RCC 7860 (cell line): ENCODE measurements at regions not wholly inside any gene's neighbourhood (a gene's known extent, or its start where the extent isn't known, plus 50 kb on each side); places are given as distances from the start of the nearest gene placed in this dataset.

Experiments
- DNase-seq: peaks from one replicate; pipeline ENCODE4 v3.0.0-alpha.2; 2015; ENCODE audit warnings: low spot score
- FAIRE-seq: peaks from 2 replicates; lab custom pipeline; 2012; peaks lifted over from hg19 to GRCh38; lab: Jason Lieb, UNC

DNA sequence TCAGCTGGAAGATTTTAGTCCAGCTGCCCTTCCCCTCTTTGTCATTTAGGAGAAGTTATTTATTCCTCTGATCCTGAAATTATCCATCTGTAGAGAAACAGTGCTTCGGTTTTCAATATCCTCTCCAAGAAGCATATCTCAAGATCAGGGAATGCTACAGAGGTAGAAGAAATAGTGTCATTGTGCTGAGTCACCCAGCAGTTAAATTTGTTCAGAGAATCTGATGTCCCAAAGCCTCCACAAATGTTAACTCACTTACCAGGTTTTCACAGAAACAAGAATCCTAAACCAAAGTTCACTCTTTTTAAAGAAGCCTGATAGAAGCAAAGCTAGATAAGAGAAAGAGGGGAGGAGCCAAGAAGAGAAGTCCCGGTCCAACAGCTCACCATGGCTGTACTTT lies 480.7 kb upstream of the GYPC start:
- no peak for FAIRE-seq
- no peak for DNase-seq

DNA sequence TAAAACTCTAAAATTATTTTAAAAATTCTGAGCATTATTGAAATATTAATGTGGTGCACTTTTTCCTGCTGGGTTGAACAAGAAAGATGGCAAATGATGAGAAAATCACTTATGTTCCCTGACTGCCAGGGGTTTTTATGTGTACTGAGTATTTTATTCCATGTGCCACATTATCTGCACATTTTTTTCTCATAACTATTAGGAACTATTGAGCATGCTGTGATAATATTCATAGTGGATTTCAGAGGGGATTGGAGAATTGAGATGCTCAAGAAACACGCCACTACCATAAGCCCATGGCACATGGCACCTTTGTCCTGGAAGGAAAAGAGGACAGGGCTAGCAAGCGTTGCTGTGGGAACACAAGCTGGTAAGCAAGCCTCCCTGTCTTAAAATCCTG lies 478.5 kb upstream of the GYPC start:
- FAIRE-seq = no peak
- DNase-seq = no peak

DNA sequence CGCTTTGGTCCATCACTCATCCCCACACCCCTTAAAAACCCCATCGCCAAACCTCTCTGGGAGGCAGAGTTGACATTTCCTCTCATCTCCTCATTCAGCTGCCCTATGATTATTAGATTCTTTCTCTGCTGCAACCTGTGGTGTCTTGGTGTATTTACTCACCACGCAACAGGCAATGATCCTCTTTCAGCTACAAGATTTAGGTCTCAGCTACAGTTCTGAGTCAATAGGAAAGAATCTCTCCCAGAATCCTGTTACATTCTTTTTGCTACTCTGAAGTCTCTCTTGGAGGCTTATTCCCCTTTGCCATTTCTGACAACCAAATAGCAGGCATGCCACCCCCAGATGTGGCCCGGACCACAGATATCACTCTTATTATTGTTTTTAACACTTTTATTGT lies 468.3 kb upstream of the GYPC start:
- DNase-seq = no peak
- FAIRE-seq = no peak

DNA sequence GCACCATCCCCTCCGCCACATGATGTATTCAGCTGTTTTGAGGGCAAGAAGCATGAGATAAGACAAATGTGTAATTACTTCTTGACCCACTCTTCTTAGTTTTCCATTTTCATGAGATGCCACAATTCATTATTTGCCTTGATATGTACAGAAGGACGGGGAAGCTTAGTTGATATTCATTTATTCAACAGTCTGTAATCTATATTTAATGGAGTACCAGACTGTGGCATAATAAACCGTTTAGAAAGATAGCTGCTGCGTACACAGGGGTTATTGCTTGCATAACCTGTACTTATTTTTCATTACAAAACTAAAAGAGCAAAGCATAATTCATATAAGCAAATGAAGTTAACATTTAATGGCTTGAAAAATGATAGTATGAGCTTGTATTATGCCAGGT lies 466.4 kb upstream of the GYPC start:
- DNase-seq (no peak), FAIRE-seq (no peak)

DNA sequence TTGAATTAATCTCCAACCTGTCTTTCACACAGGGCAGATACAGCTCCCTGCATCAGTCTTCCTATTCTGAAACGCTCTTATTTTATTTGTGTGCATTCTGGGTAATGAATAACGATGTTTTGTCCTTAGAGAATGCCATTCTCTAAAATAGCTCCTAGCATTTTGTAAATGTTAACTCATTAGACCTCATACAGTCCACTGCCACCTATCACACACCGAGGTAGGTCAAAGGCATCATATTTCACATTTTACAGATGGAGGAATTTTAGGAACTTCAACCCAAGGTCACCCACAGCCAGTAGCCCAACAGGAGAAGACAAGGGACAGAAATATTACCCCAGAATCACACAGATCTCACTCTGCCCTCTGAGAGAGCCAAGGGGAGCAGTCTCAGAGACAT lies 455.4 kb upstream of the GYPC start:
- FAIRE-seq = no peak
- DNase-seq = no peak

DNA sequence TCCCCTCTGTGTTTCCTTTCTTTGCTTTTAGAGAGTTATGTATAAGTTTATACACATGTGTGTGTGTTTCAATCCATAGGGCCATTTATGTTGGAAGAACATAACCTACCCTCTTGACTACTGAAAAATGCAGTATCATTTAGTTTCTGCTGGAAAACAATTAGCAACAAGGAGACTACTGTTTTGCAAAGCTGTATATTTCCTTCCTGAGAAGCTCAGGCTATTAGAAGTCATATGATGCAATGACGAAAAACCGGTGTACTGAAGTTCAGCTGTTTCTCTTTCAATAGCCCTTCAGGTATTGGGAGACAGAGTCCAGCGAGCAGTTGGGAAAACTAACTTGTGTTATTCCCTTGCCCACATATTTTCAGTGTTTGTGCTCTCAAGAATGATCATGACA lies 447.7 kb upstream of the GYPC start:
- FAIRE-seq = no peak
- DNase-seq = no peak

DNA sequence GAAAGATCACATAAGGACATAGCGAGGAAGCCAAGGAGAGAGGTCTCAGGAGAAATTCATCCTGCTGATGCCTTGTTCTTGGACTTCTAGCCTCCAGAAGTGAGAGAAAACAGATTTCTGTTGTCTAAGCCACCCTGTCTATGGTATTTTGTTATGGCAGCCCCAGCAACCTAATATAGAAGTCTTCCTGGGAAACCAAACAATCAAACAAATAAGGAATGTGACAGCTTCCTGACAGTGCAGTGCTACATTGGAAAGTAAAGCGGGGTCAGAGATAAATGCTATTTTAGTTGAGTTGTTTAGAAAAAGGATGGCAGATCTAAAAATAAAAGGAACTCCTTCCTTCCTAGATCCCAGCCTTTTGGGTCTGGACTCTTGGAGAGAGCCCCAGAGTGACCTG lies 443.2 kb upstream of the GYPC start:
- FAIRE-seq (no peak), DNase-seq (no peak)

DNA sequence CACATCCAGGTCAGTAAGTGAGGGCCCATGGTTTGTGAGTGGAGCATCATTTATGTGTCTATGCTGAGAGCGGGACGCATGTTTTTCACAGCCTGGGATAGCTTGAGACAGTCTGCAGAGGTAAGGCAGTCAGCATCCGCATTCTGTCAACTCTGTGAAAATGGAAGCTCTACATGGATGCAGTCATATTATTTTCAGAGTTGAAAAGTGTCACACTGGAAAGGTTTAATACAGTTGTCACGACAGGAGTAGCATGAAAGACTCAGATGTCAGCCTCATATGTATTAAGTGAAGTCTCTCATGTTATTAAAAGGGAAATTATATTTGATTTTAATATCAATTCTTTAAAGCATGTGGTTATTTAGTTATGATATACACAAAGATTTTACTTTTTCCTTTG lies 436.9 kb upstream of the GYPC start:
- FAIRE-seq (no peak), DNase-seq (no peak)

DNA sequence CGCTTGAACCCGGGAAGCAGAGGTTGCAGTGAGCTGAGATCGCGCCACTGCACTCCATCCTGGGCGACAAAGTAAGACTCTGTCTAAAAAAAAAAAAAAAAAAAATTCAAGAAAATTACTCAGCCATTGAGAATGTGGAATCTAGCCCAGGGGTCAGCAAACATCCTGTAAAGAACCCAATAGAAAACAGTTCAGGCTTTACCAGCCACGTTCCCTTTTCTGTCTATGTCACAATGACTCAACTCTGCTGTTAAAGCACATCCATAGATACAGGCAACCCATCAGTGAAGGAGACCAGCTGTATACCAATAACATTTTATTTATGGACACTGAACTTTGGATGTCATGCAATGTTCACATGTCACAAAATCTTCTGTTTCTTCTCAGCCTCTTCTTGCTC lies 435.6 kb upstream of the GYPC start:
- peak; percentile 18 for DNase-seq
- no peak for FAIRE-seq

DNA sequence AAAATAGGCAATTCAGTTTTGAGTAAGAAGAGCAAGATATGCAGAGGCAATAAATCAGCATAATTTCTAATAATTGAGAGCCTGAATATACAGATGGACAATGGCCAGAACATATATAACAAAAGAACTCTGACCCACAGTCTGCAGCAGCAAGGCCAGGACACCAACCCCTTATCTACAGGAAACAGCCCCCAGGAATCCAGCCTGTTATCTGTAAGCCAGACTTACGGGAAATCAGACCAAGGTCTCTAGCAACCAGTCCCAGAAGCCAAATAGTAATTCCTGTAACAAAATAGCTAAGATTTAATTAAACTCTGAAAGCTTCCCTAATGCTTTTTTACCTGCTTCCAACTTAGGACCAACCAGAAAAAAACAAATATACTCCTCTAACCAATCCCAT lies 434.5 kb upstream of the GYPC start:
- FAIRE-seq = no peak
- DNase-seq = no peak

DNA sequence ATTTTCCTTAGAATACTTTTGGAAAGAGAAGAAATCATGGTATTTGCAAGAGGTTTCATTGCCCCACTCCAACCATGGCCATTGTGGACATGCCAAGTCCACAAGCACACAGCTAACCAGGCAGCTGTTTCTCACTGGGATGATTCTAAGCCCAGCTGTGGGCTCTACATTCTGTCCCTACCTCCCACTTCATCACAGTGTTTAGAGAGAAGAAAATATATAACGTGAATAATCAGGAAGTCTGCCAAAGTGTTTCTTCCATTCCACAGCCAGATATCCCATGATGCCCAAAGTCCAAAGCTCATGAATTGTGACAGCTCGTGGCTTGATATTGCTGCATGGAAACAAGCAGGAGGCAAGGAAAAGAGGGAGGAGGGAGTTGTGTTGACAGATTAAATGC lies 433.7 kb upstream of the GYPC start:
- DNase-seq = no peak
- no peak for FAIRE-seq

DNA sequence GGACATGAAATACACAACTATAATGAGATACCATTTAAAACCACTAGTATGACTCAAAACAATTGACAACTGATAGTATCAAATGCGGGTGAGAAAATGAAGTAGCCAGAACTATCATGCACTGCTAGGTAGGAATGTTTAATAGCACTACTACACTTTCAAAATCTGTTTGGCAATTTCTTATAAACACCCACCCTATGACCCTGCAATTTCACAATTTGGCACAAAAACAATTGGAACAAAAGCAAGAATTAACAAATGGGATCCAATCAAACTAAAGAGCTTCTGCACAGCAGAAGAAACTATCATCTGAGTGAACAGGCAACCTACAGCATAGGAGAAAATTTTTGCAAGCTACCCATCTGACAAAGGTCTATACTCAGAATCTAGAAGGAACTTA lies 431.2 kb upstream of the GYPC start:
- DNase-seq (no peak), FAIRE-seq (no peak)

DNA sequence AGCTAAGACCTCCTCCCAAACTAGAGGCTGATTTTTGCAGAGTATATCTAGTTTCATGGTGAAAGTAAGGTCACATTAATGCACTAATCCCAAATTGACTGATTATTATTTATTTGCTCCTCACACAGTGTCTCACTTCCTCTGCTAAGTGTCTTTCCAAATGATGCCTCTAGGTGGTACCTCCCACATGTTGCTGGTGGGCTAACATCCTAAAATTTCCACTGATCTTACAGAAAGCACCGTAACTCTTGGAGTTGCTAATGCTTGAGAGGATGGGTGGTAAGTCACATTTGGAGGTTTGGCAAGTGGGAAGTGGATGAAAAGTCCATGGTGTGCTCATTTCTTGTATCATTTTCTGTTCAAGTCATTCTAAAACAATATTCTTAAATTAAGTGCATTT lies 428.7 kb upstream of the GYPC start:
- no peak for FAIRE-seq
- no peak for DNase-seq

DNA sequence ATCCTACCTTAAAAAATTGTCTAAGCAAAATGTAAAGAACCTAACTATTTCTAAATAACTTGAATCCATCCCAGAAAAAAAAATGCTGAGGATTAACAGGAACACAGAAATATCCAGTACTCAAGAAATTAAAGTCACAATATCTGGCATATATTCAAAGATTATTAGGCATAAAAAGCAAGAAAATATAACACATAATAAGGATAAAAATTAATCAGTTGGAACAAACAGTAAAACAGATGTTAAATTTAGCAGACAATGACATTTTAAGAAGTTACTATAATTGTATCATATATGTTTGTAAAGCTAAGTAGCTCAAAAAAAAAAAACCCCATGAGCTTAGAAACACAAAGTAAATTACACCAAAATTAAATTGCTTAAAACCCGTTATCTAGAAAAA lies 427.4 kb upstream of the GYPC start:
- DNase-seq (peak; percentile 6), FAIRE-seq (no peak)

DNA sequence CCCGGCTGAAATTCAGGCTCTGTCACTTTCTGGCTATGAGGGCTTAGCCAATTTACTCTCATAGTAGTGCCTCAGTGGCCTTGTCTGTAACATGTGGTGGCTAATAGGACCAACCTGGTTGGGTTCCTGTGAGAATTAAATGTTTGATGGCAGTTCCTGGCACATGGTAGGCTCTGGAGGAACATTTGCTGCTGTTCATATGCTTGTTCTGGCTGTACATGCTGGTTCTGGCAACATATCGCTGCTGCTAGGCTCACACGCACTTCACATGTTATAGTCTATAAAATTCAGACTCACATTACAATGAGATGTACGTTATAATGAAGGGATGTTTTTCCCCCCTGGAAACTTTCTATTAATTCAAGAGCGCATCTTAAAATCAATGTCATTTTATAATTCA lies 417.7 kb upstream of the GYPC start:
- no peak for FAIRE-seq
- no peak for DNase-seq

DNA sequence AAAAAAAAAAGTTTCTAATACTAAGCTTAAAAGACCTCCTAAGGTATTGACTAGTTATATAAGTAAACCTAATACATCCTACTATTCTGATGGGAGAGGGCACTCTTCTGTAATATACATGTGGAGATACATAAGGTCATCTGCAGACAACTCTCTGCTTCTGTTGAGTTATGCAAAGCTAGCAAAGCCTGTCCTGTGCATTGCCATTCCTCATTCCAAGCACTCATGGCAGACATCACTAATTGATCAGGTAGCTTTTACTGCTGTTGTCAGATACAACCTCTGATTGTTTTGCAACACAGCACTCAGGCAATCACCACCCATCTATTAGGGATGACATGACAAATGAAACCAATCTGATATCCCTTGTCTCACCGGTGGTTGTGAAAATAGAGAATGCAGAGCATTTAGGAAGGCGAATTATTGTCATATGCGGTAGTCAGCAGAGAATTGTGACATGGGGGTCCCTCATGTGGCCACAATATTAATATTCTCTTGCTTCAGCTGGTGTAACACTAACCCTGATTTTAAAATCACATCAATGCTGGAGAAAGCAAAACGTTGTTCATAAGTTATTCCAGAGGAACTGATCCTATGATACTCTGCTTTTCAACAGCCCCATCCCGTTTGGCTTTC lies 416.5 kb upstream of the GYPC start:
- FAIRE-seq (no peak), DNase-seq (no peak)

DNA sequence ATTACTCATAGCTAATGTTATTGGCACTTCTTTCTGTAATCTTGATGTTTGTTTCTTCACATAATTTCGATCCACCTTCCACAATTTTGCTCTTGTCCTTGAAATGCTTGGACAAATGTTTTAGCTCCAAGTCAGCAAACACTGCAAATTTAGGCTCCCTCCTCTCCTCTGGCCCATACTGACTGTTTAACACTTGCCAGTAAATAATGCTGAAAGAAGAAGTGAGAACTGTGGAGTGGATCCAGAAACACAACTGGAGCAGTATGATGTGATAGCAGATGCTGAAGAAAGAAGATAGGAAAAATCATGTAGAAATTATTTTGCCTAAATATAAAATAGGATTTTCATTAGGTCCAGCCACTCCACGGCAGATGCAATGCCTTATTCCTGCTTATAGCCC lies 415.0 kb upstream of the GYPC start:
- FAIRE-seq (no peak), DNase-seq (no peak)

DNA sequence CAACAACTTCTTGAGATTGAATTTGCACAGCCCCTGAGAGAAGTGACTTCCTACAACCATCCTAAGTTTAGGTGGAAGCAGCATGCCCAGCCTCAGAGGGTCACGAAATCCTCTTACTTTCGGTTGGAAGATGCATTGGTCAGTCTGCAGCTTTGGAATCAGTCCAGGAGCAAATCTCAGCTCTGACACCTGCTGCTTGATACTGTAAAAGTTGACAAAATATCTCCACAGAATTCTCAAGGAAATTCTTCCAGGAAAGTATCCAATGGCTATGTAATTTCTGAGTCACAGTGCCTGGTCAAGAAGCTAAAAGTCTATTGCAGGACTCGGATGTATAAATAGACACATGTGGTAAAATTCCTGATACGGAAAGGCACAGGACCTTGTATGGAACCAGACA lies 414.5 kb upstream of the GYPC start:
- no peak for DNase-seq
- no peak for FAIRE-seq

DNA sequence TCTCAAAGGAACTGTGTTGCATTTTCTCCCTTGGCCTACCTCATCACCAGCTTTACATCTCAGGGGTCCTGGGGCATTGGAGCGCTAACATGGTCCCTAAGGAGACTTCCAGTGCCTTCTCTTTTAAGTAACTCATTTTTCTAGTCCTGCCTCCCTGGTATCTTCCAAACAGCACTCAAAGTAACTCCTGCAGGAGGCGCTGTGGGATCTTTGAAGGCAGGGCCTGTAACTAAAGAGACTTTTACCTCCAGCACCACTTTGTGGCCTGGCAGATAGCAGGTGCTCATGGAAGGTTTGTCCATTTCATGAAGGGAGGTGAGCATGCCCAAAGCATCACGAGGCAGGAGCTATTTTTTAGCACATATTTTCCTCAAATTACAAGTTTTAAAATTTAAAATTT lies 411.0 kb upstream of the GYPC start:
- no peak for DNase-seq
- FAIRE-seq = no peak

DNA sequence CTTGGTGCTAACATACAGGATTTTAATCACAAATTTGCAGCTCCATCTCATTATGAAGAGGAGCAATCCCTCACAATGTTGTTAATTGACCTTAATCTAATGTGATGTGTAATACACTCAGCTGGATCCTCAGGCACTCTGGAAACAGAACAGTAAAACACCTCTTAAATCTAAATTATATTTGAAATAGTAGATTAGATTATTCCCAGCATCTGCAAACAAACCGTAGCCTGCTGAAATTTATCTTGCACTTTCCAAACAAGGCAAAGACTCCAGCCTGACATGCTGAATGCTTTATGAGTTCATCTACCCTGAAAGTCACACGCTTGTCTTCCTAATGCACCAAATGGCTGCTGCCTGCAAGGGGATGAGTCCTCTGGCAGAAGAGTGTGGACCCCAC lies 402.3 kb upstream of the GYPC start:
- DNase-seq (no peak), FAIRE-seq (no peak)

DNA sequence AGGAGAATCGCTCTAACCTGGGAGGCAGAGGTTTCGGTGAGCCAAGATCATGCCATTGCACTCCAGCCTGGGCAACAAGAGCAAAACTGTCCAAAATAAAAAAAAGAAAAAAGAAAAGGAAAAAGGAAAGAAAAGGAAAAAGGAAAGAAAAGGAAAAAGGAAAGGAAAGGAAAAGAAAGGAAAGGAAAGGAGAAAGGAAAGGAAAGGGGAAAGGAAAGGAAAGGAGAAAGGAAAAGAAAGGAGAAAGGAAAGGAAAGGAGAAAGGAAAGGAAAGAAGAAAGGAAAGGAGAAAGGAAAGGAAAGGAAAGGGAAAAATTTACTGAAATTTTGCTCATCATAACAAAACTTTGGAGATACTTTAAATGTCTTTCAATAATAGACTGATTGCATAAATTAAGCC lies 391.3 kb upstream of the GYPC start:
- FAIRE-seq = no peak

DNA sequence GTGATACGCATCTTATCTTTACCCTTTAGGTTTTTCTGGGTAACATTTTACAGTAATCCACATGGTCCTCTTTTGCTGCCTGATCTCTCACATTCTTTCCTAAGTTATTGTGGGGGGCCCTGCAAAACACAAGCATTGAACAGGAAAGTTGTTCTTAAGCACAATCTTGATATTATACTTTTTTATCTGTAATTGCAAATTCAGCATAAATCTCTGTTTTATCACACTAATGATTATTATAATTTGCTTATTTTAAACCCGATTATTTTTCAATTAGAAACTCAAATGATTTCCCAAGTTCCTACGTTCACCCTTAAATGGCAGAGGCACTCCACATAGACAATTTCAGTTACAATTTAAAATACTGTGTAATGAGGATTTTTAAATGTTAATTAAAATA lies 386.0 kb upstream of the GYPC start:
- no peak for FAIRE-seq
- DNase-seq = no peak

More for the DNA sequence above, 391.3 kb upstream of the GYPC start:
- DNase-seq = no peak

DNA sequence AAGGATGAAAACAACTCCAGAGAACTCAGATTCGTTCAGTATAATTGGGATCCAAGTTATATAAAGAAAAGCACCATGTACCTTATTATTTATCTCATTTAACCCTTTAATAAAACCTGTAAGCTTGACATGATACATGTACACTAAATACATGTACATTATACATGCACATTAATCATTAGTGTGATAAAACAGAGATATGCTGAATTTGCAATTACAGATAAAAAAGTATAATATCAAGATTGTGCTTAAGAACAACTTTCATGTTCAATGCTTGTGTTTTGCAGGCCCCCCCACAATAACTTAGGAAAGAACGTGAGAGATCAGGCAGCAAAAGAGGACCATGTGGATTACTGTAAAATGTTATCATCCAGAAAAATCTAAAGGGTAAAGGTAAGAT lies 385.4 kb upstream of the GYPC start:
- no peak for FAIRE-seq

DNA sequence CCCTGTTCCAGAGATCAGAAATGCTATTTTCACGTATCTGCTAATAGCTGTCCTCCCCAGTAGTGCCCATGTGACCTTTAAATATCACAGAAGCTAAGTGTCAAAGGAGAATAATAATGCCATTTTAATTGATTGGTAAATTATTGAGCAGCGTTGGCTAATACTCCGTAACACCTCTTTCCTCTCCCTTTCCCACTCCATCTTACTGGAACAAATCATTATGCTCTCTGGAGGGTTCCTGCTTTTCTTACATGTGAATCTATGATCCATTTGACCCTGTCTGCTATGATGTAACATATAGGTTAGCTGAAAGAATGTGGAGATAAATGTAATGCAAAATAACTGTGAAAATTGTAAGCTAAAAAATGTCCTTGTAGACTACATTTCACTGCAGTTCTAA lies 383.6 kb upstream of the GYPC start:
- DNase-seq (no peak), FAIRE-seq (no peak)

More for the DNA sequence above, 385.4 kb upstream of the GYPC start:
- no peak for DNase-seq
